ENCODE measurements at regions not wholly inside any gene's neighbourhood (a gene's known extent, or its start where the extent isn't known, plus 50 kb on each side); places are given as distances from the start of the nearest gene placed in this dataset.
A peak's percentile ranks its signal among the peaks of the same experiment; 100 is the strongest.

GRCh38 chr20:11217326-11218172, 543.8 kb upstream of the JAG1 start:
- H4K20me1 ChIP-seq (ENCODE audit: insufficient read depth, low read length): no peaks in the 10 kb centered on the region
- H2BK5ac ChIP-seq (ENCODE audit: low read depth, low read length, poor library complexity, severe bottlenecking): peak overlapping the region; percentile 43
- H3K18ac ChIP-seq (ENCODE audit: low read depth, low read length): peak overlapping the region; percentile 88
- peak overlapping the region; percentile 23 to 35; a peak in 3 of 4 replicates for H4K8ac ChIP-seq (ENCODE audit: low read depth in 2 of 2, low read length in 2 of 2)
- peak overlapping the region; percentile 55 for H2BK20ac ChIP-seq (ENCODE audit: low read depth, low read length)
- in situ Hi-C loops (cut with MboI; ENCODE audit: low sequenced_read_pairs): no loop called here
- H4K91ac ChIP-seq (ENCODE audit: insufficient read depth, low read depth, low read length): peak overlapping the region; percentile 21
- TF ChIP-seq CTCF (conservative IDR thresholded peaks at IDR 0.05; ENCODE audit: low read depth, low read length) (no peak), RFX5 (IDR thresholded peaks at IDR 0.05; ENCODE audit: low read depth, low read length) (no peak), BHLHE40 (IDR thresholded peaks at IDR 0.05; ENCODE audit: low read depth, low read length) (no peak), RAD21 (IDR thresholded peaks at IDR 0.05; ENCODE audit: low read length) (no peak), RCOR1 (IDR thresholded peaks at IDR 0.05; ENCODE audit: insufficient replicate concordance, low read length) (no peak), CEBPB (IDR thresholded peaks at IDR 0.05; ENCODE audit: low read depth, low read length) (no peak), CHD1 (IDR thresholded peaks at IDR 0.05; ENCODE audit: low read depth, low read length) (no peak), NFE2L2 (IDR thresholded peaks at IDR 0.05; ENCODE audit: low read depth, low read length) (no peak), MAFK (IDR thresholded peaks at IDR 0.05; ENCODE audit: low read depth, low read length) (no peak), SMC3 (IDR thresholded peaks at IDR 0.05; ENCODE audit: low read depth, low read length) (no peak), MXI1 (IDR thresholded peaks at IDR 0.05; ENCODE audit: borderline replicate concordance, low read depth, low read length) (no peak)
- TF ChIP-seq, protein P1, sequence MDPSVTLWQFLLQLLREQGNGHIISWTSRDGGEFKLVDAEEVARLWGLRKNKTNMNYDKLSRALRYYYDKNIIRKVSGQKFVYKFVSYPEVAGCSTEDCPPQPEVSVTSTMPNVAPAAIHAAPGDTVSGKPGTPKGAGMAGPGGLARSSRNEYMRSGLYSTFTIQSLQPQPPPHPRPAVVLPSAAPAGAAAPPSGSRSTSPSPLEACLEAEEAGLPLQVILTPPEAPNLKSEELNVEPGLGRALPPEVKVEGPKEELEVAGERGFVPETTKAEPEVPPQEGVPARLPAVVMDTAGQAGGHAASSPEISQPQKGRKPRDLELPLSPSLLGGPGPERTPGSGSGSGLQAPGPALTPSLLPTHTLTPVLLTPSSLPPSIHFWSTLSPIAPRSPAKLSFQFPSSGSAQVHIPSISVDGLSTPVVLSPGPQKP (IDR thresholded peaks at IDR 0.05; ENCODE audit: borderline replicate concordance, low read depth, low read length): no peak
- H3K4ac ChIP-seq (ENCODE audit: low read depth, low read length): peak overlapping the region; percentile 5; the same call in 1 of the 2 replicates
- 0 out of 3 replicates have a peak overlapping the region, but pooled peaks have one; percentile 18 for H2BK15ac ChIP-seq (ENCODE audit: low read depth, low read length)
- no peak overlapping the region for H3K4me3 ChIP-seq (ENCODE audit: insufficient read depth, low read depth, low read length)
- peak overlapping the region; percentile 19; the same call in 1 of the 2 replicates for H3K56ac ChIP-seq (ENCODE audit: extremely low read depth, insufficient read depth, low read length)
- no peaks in the 10 kb centered on the region for H3K79me1 ChIP-seq (ENCODE audit: low read depth in 1 of 2, low read length in 2 of 2)
- peaks cover 12% of the 10 kb centered on the region for H3K4me1 ChIP-seq (ENCODE audit: control insufficient read depth, insufficient read depth, low read length)
- dilution Hi-C loops (cut with HindIII; ENCODE audit: low sequenced_read_pairs, unreplicated experiment): no loop called here
- no TSS peak for BruUV-seq (replicated peaks)
- H2AK9ac ChIP-seq (replicated peaks; ENCODE audit: low read depth, low read length, poor library complexity): no peak overlapping the region
- H2BK120ac ChIP-seq (ENCODE audit: low read depth, low read length): peak overlapping the region; percentile 61
- H3K9me3 ChIP-seq (ENCODE audit: control insufficient read depth, insufficient read depth, low read length): no peaks in the 10 kb centered on the region
- peak; percentile 42 for DNase-seq
- no CpG with 5 or more reads among the region's 6 CpGs for WGBS, 2 experiments (ENCODE audit: extremely low coverage in 2 of 2, insufficient read length in 1 of 2)
- peaks cover 11% of the 10 kb centered on the region for H3K9me1 ChIP-seq (ENCODE audit: insufficient read depth, low read length)
- H3K27ac ChIP-seq (ENCODE audit: insufficient read depth, low read length): peak overlapping the region; percentile 85; the same call in 1 of the 2 replicates
- CTCF ChIA-PET: interaction anchor here (0.8 kb wide), 1 partner anchor 196 kb away, joined by 3 read pairs; no protein-coding TSS in a partner anchor
- no peak overlapping the region for H2AFZ ChIP-seq (replicated peaks; ENCODE audit: low read length, poor library complexity)
- no peak overlapping the region; the same call in 1 of the 2 replicates for H3K4me2 ChIP-seq (ENCODE audit: low read depth, low read length)
- no peaks in the 10 kb centered on the region for H3K27me3 ChIP-seq (ENCODE audit: control insufficient read depth, insufficient read depth, low read length)
- POLR2A ChIA-PET (ENCODE audit: unreplicated experiment): no interaction called here
- H4K5ac ChIP-seq (ENCODE audit: low read depth, low read length): peak overlapping the region; percentile 34; the same call in 1 of the 2 replicates
- H3K9ac ChIP-seq (ENCODE audit: low read depth, low read length): no peak overlapping the region; the same call in 1 of the 2 replicates
- H3K23ac ChIP-seq (ENCODE audit: low read depth, low read length): 0 out of 2 replicates have a peak overlapping the region, but pooled peaks have one; percentile 1
- no peak overlapping the region for H2AK5ac ChIP-seq (ENCODE audit: low read depth, low read length)
- H3K36me3 ChIP-seq (ENCODE audit: control insufficient read depth, insufficient read depth, low read length): no peaks in the 10 kb centered on the region
- peak; percentile 10; the same call in 1 of the 2 replicates for ATAC-seq (ENCODE audit: low read depth)
- peak overlapping the region; percentile 2; the same call in 1 of the 2 replicates for H3K14ac ChIP-seq (replicated peaks; ENCODE audit: low read depth, low read length)
- intact Hi-C loops (cut with micrococcal nuclease): loop anchor here (5.0 kb wide), 2 partner anchors 50 to 325 kb away; no protein-coding TSS in a partner anchor
